ENCODE measurements at regions not wholly inside any gene's neighbourhood (a gene's known extent, or its start where the extent isn't known, plus 50 kb on each side); places are given as distances from the start of the nearest gene placed in this dataset.

DNA sequence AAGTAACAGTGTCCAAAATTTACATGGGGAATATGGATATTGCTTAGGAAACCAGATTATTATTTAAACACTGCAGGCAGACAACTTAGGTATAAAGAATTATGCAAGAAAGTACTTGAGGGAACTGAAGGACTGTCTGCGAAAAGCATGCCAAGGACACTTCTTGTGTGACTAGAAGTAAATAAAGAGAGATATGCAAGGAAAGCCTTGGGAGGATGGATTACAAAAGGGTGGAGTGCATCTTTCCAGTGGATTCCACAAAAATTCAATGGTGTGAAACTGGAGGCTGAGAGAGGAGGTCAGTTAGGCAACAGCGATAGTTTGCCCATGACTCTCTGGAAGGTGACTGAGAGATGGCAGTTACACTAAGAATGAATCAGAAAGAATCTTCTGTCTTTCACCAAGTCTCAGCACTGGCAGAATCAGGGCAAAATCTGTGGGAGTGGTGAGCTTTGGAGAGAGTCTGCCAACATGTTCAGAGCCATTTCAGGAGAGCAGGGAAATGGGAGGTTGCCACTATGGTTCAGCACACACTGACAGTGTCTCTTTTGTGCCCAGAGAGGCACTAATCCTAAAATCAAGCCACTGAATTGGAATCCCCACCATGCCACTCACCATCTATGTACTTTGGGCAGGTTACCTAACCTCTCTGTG, 331.6 kb downstream of the BMPER start:
- Histone ChIP-seq H3K27ac (no peak overlapping the region), H4K20me1 (ENCODE audit: insufficient read depth) (no peaks in the 10 kb centered on the region), H3K4me3 (no peak overlapping the region), H3K4me2 (no peak overlapping the region), H3K36me3 (ENCODE audit: low read depth) (no peaks in the 10 kb centered on the region), H2AFZ (no peak overlapping the region), H3K79me2 (ENCODE audit: low read depth) (no peaks in the 10 kb centered on the region), H3K4me1 (replicated peaks; ENCODE audit: insufficient read depth) (no peaks in the 10 kb centered on the region), H3F3A (ENCODE audit: insufficient read depth, low read depth) (no peaks in the 10 kb centered on the region), H3K9me2 (ENCODE audit: insufficient read depth) (no peaks in the 10 kb centered on the region), H3K27me3 (ENCODE audit: insufficient read depth, low read depth) (no peaks in the 10 kb centered on the region), H3K9me3 (ENCODE audit: insufficient read depth, low read depth) (no peaks in the 10 kb centered on the region)
- POLR2A ChIA-PET (ENCODE audit: unreplicated experiment): no interaction called here
- CTCF ChIA-PET: no interaction called here
- intact Hi-C loops (cut with micrococcal nuclease; ENCODE audit: unreplicated experiment): no loop called here
- TF ChIP-seq, protein P1, sequence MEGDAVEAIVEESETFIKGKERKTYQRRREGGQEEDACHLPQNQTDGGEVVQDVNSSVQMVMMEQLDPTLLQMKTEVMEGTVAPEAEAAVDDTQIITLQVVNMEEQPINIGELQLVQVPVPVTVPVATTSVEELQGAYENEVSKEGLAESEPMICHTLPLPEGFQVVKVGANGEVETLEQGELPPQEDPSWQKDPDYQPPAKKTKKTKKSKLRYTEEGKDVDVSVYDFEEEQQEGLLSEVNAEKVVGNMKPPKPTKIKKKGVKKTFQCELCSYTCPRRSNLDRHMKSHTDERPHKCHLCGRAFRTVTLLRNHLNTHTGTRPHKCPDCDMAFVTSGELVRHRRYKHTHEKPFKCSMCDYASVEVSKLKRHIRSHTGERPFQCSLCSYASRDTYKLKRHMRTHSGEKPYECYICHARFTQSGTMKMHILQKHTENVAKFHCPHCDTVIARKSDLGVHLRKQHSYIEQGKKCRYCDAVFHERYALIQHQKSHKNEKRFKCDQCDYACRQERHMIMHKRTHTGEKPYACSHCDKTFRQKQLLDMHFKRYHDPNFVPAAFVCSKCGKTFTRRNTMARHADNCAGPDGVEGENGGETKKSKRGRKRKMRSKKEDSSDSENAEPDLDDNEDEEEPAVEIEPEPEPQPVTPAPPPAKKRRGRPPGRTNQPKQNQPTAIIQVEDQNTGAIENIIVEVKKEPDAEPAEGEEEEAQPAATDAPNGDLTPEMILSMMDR (conservative IDR thresholded peaks at IDR 0.05): no peak
- no peak for TF ChIP-seq EZH2 (IDR thresholded peaks at IDR 0.05; ENCODE audit: low read depth)
- no TSS peak for BruUV-seq (replicated peaks)
- peak in 1 of 2 experiments; percentile 20 for DNase-seq

DNA sequence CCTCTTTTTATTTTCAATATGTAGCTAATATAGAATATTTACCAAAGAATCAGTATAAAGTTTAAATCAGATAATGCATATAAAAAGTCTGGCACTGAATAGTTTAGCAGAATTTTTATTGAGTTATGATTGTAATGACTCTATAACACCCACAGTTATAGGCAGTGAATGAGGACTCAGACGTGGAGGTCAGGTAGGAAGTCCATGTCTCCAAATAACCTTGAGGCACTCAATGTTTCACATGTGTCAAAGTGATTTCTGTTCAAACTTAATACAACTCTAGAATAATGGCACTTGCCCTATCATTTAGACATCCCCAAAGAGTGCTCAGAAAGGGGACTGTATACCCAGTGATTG, 332.1 kb downstream of the BMPER start:
- Histone ChIP-seq H4K20me1 (ENCODE audit: insufficient read depth) (no peaks in the 10 kb centered on the region), H3K4me2 (no peak overlapping the region), H3K4me1 (replicated peaks; ENCODE audit: insufficient read depth) (no peaks in the 10 kb centered on the region), H3K4me3 (no peak overlapping the region), H3K27me3 (ENCODE audit: insufficient read depth, low read depth) (no peaks in the 10 kb centered on the region), H3K27ac (no peak overlapping the region), H3K79me2 (ENCODE audit: low read depth) (no peaks in the 10 kb centered on the region), H3K36me3 (ENCODE audit: low read depth) (no peaks in the 10 kb centered on the region), H3K9me2 (ENCODE audit: insufficient read depth) (no peaks in the 10 kb centered on the region), H2AFZ (no peak overlapping the region), H3K9me3 (ENCODE audit: insufficient read depth, low read depth) (no peaks in the 10 kb centered on the region), H3F3A (ENCODE audit: insufficient read depth, low read depth) (no peaks in the 10 kb centered on the region)
- peak in 1 of 2 experiments; percentile 24 for DNase-seq
- intact Hi-C loops (cut with micrococcal nuclease; ENCODE audit: unreplicated experiment): no loop called here
- ChIA-PET CTCF (no interaction called here), POLR2A (ENCODE audit: unreplicated experiment) (no interaction called here)
- TF ChIP-seq, protein P1 (conservative IDR thresholded peaks at IDR 0.05): no peak
- no peak for TF ChIP-seq EZH2 (IDR thresholded peaks at IDR 0.05; ENCODE audit: low read depth)
- no TSS peak for BruUV-seq (replicated peaks)

DNA sequence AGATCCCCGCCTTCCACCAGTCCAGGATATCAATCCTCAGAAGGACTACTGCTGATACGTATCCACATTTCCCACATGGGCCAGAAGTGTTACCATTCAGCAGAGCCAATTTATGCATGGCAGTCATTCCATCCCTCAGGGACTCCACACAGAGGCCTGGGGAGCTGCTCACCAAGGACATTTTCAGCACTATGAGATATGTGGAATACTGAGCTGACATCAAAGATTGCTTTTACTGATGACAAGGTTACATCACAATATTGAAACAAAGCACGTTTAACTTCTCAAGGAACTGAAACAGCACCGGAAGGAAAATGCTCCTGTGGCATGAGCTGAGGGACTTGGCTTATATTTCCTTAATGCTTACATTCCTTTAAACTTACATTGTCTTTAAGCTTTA, 335.1 kb downstream of the BMPER start:
- no peaks in the 10 kb centered on the region for H3F3A ChIP-seq (ENCODE audit: insufficient read depth, low read depth)
- no peak overlapping the region for H3K27ac ChIP-seq
- no peaks in the 10 kb centered on the region for H4K20me1 ChIP-seq (ENCODE audit: insufficient read depth)
- no peak overlapping the region for H3K4me2 ChIP-seq
- TF ChIP-seq EZH2 (IDR thresholded peaks at IDR 0.05; ENCODE audit: low read depth): no peak
- TF ChIP-seq, protein P1 (conservative IDR thresholded peaks at IDR 0.05): no peak
- H3K9me2 ChIP-seq (ENCODE audit: insufficient read depth): no peaks in the 10 kb centered on the region
- ChIA-PET CTCF (no interaction called here), POLR2A (ENCODE audit: unreplicated experiment) (no interaction called here)
- no peaks in the 10 kb centered on the region for H3K4me1 ChIP-seq (replicated peaks; ENCODE audit: insufficient read depth)
- no peaks in the 10 kb centered on the region for H3K36me3 ChIP-seq (ENCODE audit: low read depth)
- H2AFZ ChIP-seq: no peak overlapping the region
- no peaks in the 10 kb centered on the region for H3K79me2 ChIP-seq (ENCODE audit: low read depth)
- H3K27me3 ChIP-seq (ENCODE audit: insufficient read depth, low read depth): no peaks in the 10 kb centered on the region
- no peak overlapping the region for H3K4me3 ChIP-seq
- DNase-seq: no peak
- no peaks in the 10 kb centered on the region for H3K9me3 ChIP-seq (ENCODE audit: insufficient read depth, low read depth)
- intact Hi-C loops (cut with micrococcal nuclease; ENCODE audit: unreplicated experiment): no loop called here
- no TSS peak for BruUV-seq (replicated peaks)

Data from PC-9 (cell line).